ENCODE measurements at regions not wholly inside any gene's neighbourhood (a gene's known extent, or its start where the extent isn't known, plus 50 kb on each side); places are given as distances from the start of the nearest gene placed in this dataset.
A peak's percentile ranks its signal among the peaks of the same experiment; 100 is the strongest.

DNA sequence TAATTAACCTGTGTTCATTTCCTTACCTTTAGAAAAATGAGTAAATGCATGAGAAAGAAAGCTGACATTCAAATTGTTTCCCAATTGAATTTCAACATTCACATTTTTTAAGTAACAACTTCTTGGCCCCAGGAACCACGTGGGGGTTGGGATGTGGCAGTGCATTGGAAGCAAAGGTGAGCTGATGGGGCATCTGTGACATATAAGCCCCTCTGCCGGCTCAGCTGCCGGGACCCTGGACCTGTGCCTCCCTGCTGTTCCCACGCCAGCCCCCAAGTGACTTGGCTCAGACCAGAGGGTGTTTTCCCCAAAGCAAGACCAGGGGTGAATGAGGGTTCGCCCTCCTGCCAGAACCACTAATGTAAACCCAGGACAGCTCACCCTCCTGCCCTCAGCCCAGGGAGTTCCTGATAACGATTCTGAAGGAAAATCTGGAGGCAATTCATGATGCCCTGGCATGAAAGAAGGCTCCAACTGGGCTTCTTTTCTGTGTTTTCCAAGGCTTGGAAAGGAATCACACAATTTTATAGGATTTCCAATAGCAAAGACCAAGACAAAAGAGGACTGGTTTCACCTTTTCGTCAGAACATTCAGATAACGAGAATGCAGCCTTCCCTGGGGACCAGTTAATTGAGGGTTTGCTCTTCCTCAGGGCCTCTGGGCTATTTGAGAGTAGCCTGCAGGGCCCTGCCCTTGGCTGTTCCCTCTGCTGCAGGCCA lies 193.2 kb upstream of the TWIST2 start:
- no peak for DNase-seq (ENCODE audit: low read depth, low spot score)

DNA sequence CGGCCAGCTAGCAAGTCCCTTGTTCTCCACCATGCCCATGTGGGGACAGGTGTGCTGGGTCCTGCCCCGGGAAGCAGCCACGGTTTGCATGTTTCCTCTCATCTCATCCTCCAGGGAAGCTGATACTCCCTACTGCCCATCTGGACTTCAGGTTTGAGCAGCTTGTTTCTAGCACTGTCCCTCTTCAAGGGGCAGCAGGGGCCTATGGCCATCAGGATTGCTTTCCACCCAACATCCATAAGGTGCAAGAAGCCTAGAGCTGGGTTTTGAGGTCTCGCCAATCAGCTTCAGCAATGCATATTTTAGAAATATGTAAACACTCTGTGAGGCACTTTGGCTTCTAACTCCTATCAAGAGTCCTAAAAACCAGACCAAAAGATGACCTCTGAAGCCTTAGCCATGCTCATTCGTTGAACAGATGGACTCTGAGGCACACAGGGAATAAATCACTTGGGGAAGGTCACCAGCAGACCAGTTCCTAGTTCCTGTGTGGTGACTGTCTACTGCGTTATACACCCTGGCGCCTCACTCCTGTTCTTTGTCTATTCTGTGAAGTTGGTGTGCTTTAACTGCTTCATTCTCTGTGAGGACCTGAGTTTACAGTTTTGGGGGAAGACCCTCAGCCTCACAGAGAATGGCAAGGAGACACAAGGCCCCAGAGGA lies 192.6 kb upstream of the TWIST2 start:
- no peak for DNase-seq (ENCODE audit: low read depth, low spot score)

DNA sequence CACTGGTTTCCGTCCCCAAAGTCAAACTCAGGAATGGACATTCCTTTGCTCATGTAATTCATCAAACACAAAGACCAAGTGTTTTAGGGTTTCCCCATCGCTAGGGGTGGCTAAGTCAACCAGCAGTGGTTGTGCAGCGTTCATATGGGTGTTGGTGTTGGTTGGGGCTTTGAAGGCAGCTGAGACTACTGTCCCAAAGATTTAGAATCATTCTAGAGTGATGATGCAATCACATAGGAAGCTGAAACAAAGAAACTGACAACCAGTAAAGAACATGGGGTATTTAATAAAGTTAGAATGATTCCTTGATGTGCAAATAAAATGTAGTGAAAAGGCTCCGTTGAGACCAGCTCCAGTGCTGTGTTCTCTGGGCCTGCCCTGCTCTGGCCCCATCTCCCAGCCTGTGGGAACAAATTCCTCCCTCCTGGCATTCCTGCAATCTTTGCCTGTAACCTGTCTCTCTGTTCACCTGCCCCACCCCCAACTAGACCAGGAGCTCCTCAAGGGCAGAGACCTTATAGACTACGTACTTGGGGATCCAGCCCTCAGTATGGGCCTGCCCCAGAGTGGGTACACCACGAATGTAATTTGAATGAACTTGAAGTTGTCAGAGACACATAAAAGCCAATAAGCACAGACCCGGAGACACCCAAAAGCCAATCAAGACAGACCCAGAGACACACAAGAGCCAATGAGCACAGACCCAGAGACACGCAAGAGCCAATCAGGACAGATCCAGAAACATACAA lies 191.7 kb upstream of the TWIST2 start:
- no peak for DNase-seq (ENCODE audit: low read depth, low spot score)

DNA sequence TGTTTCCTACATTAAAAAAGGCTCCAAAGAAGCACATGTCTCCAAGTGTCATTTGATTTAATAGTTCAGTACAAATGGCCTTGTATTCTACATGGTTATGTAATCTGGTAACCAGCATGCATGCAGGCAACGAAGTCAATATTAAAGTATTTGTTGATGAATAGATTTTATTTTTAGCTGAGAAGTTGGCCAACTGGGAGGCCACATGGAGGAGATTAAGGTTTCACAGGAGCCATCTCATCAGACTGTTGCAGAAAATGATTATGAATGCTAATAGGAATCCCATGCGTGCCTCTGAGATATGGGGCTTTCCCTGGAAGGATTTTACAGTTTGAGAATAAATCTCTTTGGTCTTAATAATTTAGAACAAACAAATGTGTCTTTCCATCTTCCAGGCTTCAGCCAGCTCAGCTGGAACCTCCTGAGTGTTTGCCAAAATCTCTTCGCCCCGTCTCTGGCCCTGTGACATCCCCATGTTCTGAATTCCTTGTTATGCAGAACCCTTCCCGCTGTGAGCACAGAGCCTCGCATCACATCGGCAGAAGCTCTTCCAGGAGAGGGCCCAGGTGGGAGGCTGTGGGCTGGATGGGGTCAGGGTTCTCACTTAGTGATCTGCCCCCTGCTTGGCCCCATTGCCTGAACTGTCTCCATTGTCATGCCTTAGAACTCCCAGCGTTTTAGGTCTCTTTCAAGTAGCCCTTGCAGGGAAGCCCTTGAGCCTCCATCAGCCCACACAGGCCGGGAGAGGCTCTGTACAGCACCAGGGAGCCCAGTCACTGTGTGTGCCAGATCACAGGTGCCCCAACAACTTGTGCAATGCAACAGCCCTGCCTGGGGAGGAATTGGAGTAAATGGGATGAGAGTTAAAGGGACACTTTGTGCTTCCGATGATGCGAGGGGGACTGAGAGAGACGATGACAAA lies 190.5 kb upstream of the TWIST2 start:
- DNase-seq (ENCODE audit: low read depth, low spot score): no peak

DNA sequence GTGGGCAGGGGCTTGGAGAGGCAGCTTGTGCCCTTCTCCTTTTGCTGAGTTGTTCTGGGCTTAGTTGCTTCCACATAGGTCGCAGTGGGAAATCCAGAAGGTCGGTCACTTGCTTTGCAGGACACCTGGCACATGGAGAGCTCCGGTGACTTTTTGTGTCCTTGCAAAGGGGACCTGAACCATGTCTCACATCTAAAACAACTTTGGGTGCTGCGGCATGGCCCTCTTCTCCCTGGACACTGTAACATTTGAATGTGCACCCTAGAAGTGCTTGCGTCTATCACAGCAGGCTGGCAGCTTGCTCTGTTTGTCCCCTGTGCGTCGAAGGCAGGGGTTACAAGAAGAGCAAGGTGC lies 189.9 kb upstream of the TWIST2 start:
- no peak for DNase-seq (ENCODE audit: low read depth, low spot score)

DNA sequence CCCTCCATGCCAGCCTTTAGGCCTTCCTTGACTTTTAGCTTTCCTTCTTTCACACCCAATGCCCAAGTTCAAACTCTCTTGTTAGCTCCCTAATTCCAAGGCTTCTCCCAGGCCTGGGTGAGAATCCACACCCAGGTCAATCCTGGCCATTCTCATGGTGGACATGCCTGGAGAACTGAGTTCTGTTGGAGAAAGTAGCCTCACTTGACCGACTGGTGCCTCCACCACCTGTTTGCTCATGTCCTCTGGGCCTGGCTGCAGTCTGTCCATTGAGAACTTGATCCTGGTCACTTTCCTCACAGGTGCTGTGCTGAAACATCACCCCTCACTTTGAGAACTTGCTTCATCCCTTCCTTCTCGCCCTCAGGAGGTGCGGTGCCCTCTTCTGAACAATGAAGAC lies 189.1 kb upstream of the TWIST2 start:
- DNase-seq (ENCODE audit: low read depth, low spot score): no peak

DNA sequence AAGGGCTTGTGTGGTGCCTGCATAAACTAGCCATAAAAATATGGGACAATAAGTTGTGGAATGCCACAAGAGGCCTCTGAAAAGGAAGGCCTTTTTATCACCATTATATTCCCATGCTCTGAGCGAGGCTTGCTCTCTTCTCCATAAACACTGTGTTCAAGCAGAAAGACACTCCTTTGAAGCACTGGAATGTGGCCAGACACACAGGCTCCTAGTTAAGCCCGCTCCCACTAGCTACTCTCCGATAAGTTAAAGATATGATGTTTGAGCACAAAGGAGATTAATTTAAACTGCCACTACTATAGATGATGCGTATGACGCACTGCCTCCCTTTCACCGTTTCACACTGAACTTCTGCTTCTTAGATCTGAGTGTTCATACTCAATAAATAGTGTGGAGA lies 188.7 kb upstream of the TWIST2 start:
- no peak for DNase-seq (ENCODE audit: low read depth, low spot score)

DNA sequence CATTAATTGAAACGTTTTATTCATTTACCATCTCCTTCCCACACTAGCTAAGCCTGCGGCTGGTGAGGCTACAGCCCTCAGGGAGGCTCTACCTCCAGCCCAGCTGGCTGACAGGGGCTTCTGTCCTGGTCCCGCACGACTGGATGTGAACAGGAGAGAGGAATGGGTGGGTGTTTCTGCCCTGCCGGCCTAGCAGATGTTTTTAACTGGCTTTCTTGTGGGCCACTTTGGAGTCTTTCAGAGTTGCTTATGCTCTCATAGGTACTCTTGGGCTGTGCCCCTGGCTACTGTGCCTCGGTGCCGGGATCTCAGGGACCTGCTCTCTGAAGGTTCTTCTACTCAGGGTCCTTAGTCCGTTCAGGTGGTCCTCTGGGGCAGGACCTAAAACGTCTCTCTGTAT lies 184.3 kb upstream of the TWIST2 start:
- no peak for DNase-seq (ENCODE audit: low read depth, low spot score)

DNA sequence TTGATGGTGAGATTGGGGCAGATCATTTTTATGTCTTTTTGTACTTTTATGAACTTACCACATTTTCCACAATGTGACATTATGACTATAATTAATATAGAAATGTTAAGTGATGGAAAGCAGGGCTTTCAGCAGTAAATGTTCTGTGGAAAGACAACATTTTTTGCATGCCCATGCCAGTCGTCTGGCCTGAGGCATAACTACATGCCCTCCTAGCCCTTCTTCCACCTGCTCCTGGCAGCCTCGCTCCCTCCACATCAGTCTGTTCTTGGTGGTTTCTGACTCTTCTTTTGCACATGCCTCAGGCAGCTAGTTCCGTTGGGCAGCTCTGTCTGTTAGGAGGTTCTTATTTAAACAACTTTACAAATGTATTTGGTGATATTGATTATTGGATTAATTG lies 182.0 kb upstream of the TWIST2 start:
- no peak for DNase-seq (ENCODE audit: low read depth, low spot score)

DNA sequence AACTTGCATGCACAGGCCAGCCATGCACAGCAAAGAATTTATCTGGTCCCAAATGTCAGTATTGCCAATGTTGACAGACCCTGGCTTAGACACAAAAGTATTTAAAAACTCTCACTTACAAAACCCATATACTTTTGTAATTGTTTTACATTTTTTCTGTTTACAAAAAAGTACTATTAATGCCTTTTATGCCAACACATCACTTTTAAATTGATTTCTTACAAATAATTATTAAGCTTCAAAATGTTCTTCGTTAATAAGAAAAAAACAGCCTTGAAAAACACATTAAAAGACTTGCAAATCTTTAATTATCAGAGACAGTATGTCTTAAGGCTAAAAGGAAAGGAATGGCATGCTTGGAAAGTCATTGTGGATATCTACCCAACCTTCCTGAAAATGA lies 181.3 kb upstream of the TWIST2 start:
- no peak for DNase-seq (ENCODE audit: low read depth, low spot score)

DNA sequence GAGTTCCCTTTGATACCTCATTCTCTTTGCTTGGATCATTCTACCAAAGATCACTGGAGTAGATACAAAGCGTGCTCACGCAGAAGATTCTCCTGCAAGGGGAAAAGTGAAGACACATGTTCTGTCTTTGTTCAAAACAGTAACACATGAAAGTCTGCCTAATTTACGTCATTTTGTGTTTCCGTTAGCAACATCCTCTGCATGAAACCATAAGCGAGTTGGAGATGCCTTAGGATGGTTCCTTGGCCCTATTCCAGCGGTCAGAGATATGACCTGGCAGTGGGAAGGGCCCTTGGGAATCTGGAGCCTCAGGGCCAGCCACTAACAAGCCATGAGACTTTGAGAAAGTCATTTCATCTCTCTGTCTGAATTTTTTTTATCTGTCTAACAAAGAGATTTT lies 180.9 kb upstream of the TWIST2 start:
- DNase-seq (ENCODE audit: low read depth, low spot score): no peak

DNA sequence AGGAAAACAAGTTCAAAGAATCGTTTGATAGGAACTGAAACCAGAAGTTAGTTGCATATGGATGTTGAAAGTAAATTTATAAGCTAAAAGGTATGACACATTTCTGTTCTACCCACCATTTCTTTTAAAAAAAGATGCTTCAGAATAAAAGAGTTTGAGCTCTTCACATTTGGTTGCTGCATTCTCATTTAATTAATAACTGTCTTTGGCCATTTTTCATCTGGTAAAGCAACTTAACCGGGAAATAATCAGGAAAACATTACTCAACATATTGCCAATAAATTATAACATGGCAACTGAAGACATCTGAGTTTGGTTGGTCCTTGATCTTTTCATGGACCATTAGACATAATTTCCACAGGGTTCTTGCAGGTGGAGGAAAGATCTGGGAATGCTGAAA lies 180.2 kb upstream of the TWIST2 start:
- DNase-seq (ENCODE audit: low read depth, low spot score): no peak

DNA sequence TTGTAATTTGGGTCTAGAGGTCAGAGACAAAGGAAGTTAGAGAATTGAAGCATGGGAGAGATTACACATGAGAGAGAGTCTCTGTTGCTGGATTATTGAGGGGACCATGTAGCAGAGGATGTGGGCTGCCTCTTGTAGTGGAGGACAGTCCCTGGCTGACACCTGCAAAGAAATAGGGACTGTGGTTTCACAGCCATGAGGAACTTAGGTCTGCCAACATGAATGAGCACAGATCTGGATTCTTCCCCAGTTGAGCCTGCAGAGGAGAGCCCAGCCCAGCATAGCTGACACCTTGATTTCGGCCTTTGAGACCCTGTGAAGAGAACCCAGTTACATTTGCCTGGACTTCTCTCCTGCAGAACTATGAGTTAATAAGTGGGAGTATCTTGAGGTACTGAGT lies 179.5 kb upstream of the TWIST2 start:
- DNase-seq (ENCODE audit: low read depth, low spot score): no peak

DNA sequence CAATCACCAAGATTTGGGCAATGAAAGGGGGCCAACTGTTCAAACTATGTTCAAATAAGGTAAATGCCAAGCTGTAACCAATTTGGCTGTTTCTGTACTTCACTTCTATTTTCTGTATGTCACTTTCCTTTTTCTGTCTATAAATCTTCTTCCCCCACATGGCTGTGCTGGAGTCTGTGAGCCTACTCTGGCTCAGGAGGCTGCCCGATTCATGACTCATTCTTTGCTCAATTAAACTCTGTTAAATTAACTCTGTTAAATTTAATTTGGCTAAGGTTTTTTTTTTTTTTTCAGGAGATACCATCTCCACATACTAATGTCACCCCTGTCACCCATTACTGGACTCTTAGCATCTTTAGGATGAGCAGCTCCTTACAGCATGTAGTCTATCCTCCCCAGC lies 178.8 kb upstream of the TWIST2 start:
- DNase-seq (ENCODE audit: low read depth, low spot score): no peak

DNA sequence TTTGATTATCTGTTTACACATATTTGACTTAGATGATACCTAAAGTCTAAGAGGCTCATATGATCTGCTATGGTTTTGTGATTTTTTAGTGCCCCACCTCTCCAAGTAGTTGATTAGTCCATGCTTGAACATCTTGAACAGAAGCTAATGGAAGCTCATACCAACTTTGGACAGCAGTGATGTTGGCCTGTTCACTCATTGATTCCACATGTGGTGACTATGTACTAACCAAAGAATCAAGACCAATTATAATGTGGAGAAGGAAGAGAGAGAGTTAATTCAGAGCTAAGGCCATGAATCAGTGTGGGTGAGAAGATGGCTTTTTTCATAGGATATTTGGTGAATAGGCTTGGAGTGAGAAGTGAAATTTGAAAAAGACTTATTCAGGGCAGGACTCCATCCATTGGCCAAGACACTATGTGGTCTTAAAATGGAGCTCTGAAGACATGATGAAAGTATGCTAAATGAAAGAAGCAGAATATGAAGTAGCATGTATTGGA lies 178.3 kb upstream of the TWIST2 start:
- DNase-seq (ENCODE audit: low read depth, low spot score): no peak

DNA sequence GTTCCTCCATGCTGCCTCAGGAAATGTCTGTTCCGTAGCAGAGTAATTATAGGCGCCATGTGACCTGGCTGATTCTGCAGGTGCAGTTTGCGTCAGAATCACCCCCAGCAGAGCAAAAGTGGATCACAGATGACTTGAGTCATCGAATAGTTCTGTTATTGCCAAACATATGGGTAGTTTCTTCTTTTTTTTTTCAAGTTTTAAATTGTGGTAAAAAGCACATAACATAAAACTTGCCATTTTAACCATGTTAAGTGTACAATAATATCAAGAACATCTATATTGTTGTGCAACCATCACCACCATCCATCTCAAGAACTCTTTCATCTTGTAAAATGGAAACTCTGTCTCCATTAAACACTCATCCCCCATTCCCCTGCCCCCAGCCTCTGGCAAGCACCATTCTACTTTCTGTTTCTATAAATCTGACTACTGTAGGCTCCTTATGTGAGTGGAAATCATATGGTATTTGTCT lies 177.7 kb upstream of the TWIST2 start:
- no peak for DNase-seq (ENCODE audit: low read depth, low spot score)

DNA sequence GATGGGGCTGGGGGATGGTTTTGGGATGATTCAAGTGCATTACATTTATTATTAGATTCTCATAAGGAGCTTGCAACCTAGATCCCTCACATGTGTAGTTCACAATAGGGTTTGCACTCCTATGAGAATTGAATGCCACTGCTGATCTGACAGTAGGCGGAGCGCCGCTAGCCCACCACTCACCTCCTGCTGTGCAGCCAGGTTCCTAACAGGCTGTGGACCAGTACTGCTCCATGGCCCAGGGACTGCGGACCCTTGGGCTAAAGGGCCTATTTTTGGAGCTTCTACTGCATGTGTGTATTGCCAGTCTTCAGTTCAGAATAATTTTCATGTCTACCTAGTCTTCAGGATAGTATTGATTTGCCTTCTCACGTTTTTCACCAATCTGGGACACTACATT lies 165.3 kb upstream of the TWIST2 start:
- no peak for DNase-seq (ENCODE audit: low read depth, low spot score)

DNA sequence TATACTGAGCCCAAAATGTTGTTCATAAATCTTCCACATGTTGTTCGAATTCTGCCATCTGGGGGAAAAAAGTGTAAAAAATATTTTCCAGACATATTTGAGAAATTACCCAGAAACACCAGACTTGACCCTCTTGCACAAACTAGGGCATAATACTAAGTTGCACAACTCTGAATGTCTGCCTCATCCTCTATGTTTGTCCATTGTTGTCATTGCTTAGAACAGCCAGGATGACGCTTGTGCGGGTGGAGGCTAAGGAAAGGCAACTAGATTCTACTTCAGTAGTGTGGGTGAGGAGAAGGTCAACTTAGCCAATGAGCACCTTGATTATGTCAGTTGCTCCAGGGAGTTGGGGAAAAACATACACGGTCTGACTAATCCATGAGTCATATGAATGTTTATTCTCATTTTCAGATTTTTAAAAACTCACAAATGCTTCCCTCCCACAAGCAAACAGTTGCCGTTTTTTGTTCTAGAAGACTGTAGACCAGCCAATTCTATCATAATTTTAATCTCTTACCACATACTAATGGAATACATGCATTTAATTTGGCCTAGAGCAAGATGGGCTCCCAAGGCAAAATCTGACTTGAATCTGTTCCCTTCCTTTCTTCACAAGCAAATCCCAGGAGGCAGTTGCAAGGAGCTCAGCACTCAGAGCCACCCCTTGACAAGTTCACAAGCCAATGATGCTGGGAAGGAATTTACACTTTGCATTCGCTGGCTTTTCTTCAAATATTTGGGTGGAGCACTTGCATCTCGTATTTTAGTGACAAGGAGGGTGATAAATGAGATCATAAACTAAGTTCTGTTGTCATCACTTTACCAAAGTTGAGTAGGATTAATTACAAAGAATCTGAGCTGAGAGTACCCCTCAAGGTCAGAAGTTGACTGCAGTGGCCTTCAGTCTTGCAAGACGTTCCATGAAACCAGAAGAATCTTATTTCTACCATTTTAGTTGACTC lies 163.2 kb upstream of the TWIST2 start:
- peak; percentile 86 for DNase-seq (ENCODE audit: low read depth, low spot score)

DNA sequence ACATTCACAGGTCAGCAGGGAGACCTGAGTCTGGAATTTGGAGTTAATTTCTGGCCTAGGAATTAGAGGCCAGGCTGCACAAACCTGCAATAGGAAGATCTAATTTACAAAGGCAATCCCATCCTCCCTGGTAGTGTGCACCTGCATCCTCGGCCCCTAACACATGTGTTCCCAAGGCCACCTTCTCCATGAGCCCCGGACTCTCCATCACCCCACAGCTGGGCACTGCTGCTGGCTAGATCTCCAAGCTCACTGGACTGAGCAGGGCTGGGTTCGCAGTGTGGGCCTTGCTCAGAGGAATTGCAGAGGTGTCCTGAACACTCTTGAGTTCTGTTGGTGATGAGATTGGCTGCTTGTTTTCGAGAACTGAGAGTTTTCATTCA lies 162.6 kb upstream of the TWIST2 start:
- DNase-seq (ENCODE audit: low read depth, low spot score): no peak

DNA sequence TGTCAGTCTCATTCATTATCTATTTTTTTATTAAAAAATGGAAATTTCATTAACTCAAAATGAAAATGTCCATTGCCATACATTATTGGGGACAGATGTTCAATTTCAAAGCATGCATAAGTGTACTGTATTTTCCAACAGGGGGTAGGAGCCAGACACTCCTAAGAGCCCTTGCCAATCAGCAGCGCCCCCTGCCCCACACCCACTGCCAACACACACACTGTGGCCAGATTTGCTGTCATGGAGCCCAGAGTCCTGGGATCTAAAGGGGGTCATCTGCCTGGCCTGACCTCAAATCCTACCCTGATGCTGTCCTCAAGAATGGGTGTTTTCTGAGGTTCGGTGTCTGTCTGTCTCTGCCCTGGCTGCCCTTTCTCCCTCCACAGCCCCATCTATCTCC lies 162.2 kb upstream of the TWIST2 start:
- DNase-seq (ENCODE audit: low read depth, low spot score): no peak

DNA sequence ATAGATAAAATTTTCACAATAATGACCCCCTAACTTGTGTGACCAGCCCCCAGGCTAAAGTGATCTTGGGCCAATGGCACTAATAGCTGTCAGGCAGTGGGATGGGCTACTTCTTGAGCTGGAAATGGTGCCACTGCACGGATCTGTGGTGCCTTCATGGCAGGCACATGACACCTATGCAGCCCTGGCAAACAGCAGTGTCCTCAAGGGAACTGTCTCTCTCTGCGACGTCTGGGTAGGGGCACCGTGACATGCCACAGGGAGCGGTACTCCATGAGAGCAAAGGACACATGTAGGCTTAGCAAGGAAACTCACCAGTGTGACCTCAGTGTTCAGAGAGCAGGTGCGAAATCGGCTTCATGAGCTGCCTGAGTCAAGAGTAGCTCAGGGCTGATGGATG lies 161.7 kb upstream of the TWIST2 start:
- no peak for DNase-seq (ENCODE audit: low read depth, low spot score)
